Myocyte (in vitro differentiated cells): ENCODE measurements at regions not wholly inside any gene's neighbourhood (a gene's known extent, or its start where the extent isn't known, plus 50 kb on each side); places are given as distances from the start of the nearest gene placed in this dataset.
A peak's percentile ranks its signal among the peaks of the same experiment; 100 is the strongest.
"Not testable (repeated sequence)": the region's sequence is repeated elsewhere in the genome, so short reads cannot be mapped to it uniquely, and the experiment has no call there.

ENCODE experiments used
- DNase-seq: peaks from one replicate; pipeline ENCODE4 v3.0.0-alpha.2; 2012; ENCODE audit warnings: low read depth

- DNase-seq = no peak
Observed at GRCh38 chr5:145465474-145466263, 369.5 kb downstream of the PRELID2 start.

- DNase-seq = no peak
Observed at GRCh38 chr5:145464171-145464570, 371.0 kb downstream of the PRELID2 start.

GRCh38 chr5:145463634-145464033, 371.5 kb downstream of the PRELID2 start:
- no peak for DNase-seq

GRCh38 chr5:145462525-145462924, 372.6 kb downstream of the PRELID2 start:
- DNase-seq = no peak

- DNase-seq = peak; percentile 16
Observed at GRCh38 chr5:145450286-145450885, 384.8 kb downstream of the PRELID2 start.

- DNase-seq = no peak
Observed at GRCh38 chr5:145449794-145450193, 385.3 kb downstream of the PRELID2 start.

GRCh38 chr5:145446875-145447274, 388.3 kb downstream of the PRELID2 start:
- DNase-seq = not testable (repeated sequence)

GRCh38 chr5:145446412-145446811, 388.7 kb downstream of the PRELID2 start:
- DNase-seq = no peak

- DNase-seq = no peak
Observed at GRCh38 chr5:145445027-145445426, 390.1 kb downstream of the PRELID2 start.

GRCh38 chr5:145443964-145444363, 391.2 kb downstream of the PRELID2 start:
- DNase-seq = no peak

- DNase-seq = no peak
Observed at GRCh38 chr5:145443366-145443765, 391.8 kb downstream of the PRELID2 start.

GRCh38 chr5:145442661-145443060, 392.5 kb downstream of the PRELID2 start:
- DNase-seq = not testable (repeated sequence)

GRCh38 chr5:145441228-145441627, 393.9 kb downstream of the PRELID2 start:
- DNase-seq = no peak

GRCh38 chr5:145437627-145438026, 397.5 kb downstream of the PRELID2 start:
- DNase-seq = no peak

- DNase-seq = no peak
Observed at GRCh38 chr5:145433077-145433476, 402.1 kb downstream of the PRELID2 start.

GRCh38 chr5:145429170-145429569, 406.0 kb downstream of the PRELID2 start:
- peak; percentile 3 for DNase-seq

GRCh38 chr5:145408048-145408341, 427.1 kb downstream of the PRELID2 start:
- no peak for DNase-seq

GRCh38 chr5:145407300-145408047, 427.7 kb downstream of the PRELID2 start:
- DNase-seq = no peak

GRCh38 chr5:145403992-145404391, 431.1 kb downstream of the PRELID2 start:
- no peak for DNase-seq

- no peak for DNase-seq
Observed at GRCh38 chr5:145396888-145397287, 438.3 kb downstream of the PRELID2 start.

GRCh38 chr5:145395151-145395550, 440.0 kb downstream of the PRELID2 start:
- DNase-seq = not testable (repeated sequence)

GRCh38 chr5:145393426-145393825, 441.7 kb downstream of the PRELID2 start:
- DNase-seq = no peak
